ENCODE measurements at regions not wholly inside any gene's neighbourhood (a gene's known extent, or its start where the extent isn't known, plus 50 kb on each side); places are given as distances from the start of the nearest gene placed in this dataset.

- Histone ChIP-seq H3K9me2 (ENCODE audit: insufficient read depth) (no peaks in the 10 kb centered on the region), H3K27ac (ENCODE audit: low read depth, low read length) (peak overlapping the region; percentile 21; the same call in 1 of the 2 replicates), H3K36me3 (ENCODE audit: control insufficient read depth in 1 of 2, insufficient read depth in 2 of 2, low read length in 2 of 2) (no peaks in the 10 kb centered on the region), H4K20me1 (ENCODE audit: insufficient read depth) (no peaks in the 10 kb centered on the region), H3K4me1 (ENCODE audit: control insufficient read depth in 1 of 2, insufficient read depth in 2 of 2, low read length in 2 of 2) (peaks cover 43 to 55% of the 10 kb centered on the region in 2 experiments), H3K4me2 (ENCODE audit: low read length) (0 out of 2 replicates have a peak overlapping the region, but pooled peaks have one; percentile 29), H3K4me3 (replicated peaks in 1 of 2; ENCODE audit: low read depth in 1 of 2, low read length in 2 of 2) (no peak overlapping the region), H3K79me2 (ENCODE audit: insufficient read depth, low read length) (no peaks in the 10 kb centered on the region), H3K9ac (ENCODE audit: low read length) (no peak overlapping the region; the same call in 1 of the 2 replicates), H3K9me3 (ENCODE audit: control insufficient read depth in 1 of 2, insufficient read depth in 1 of 2, low read depth in 1 of 2, low read length in 2 of 2) (no peaks in the 10 kb centered on the region), H2AFZ (ENCODE audit: low read depth, low read length, poor library complexity, severe bottlenecking) (no peak overlapping the region), H3K27me3 (ENCODE audit: insufficient read depth, low read length) (no peaks in the 10 kb centered on the region)
- ATAC-seq (no peak), DNase-seq (ENCODE audit: low read depth, low spot score) (no peak)
- TF ChIP-seq SIN3A (IDR thresholded peaks at IDR 0.05; ENCODE audit: low read depth) (no peak), RAD21 (IDR thresholded peaks at IDR 0.05; ENCODE audit: low read depth) (peak; percentile 1; the same call in 1 of the 2 replicates)
- CTCF ChIA-PET: no interaction called here
- POLR2A ChIA-PET: no interaction called here
- no TSS peak for BruUV-seq (replicated peaks)
- RAD21 ChIA-PET (ENCODE audit: low non-redundant PET in 1 of 2, low total read pairs in 2 of 2, uncharacterized antibody in 2 of 2, unreplicated experiment in 2 of 2): no interaction called here
- intact Hi-C loops (cut with micrococcal nuclease): loop anchor here (2.0 to 10.0 kb wide), 5 partner anchors 108 to 303 kb away; partner anchors contain the start of gene SLC38A2
Observed at GRCh38 chr12:46660276-46660675, 165.5 kb downstream of the SLC38A4 start.

GRCh38 chr12:46659824-46660223 is 166.0 kb downstream of the SLC38A4 start:
- CTCF ChIA-PET: no interaction called here
- DNase-seq (ENCODE audit: low read depth, low spot score) (no peak), ATAC-seq (no peak)
- POLR2A ChIA-PET: no interaction called here
- peaks cover 41 to 50% of the 10 kb centered on the region in 2 experiments for H3K4me1 ChIP-seq (ENCODE audit: control insufficient read depth in 1 of 2, insufficient read depth in 2 of 2, low read length in 2 of 2)
- BruUV-seq (replicated peaks): no TSS peak
- H3K4me3 ChIP-seq (replicated peaks in 1 of 2; ENCODE audit: low read depth in 1 of 2, low read length in 2 of 2): no peak overlapping the region
- no peaks in the 10 kb centered on the region for H4K20me1 ChIP-seq (ENCODE audit: insufficient read depth)
- H3K9me2 ChIP-seq (ENCODE audit: insufficient read depth): no peaks in the 10 kb centered on the region
- RAD21 ChIA-PET (ENCODE audit: low non-redundant PET in 1 of 2, low total read pairs in 2 of 2, uncharacterized antibody in 2 of 2, unreplicated experiment in 2 of 2): no interaction called here
- H3K27ac ChIP-seq (ENCODE audit: low read depth, low read length): no peak overlapping the region
- H3K9me3 ChIP-seq (ENCODE audit: control insufficient read depth in 1 of 2, insufficient read depth in 1 of 2, low read depth in 1 of 2, low read length in 2 of 2): no peaks in the 10 kb centered on the region
- TF ChIP-seq POLR2A (IDR thresholded peaks at IDR 0.05; ENCODE audit: borderline replicate concordance, extremely low read depth, insufficient read depth, insufficient read length): no peak
- H3K4me2 ChIP-seq (ENCODE audit: low read length): no peak overlapping the region
- no peak overlapping the region for H3K9ac ChIP-seq (ENCODE audit: low read length)
- no peak overlapping the region for H2AFZ ChIP-seq (ENCODE audit: low read depth, low read length, poor library complexity, severe bottlenecking)
- H3K27me3 ChIP-seq (ENCODE audit: insufficient read depth, low read length): no peaks in the 10 kb centered on the region
- H3K36me3 ChIP-seq (ENCODE audit: control insufficient read depth in 1 of 2, insufficient read depth in 2 of 2, low read length in 2 of 2): no peaks in the 10 kb centered on the region
- H3K79me2 ChIP-seq (ENCODE audit: insufficient read depth, low read length): no peaks in the 10 kb centered on the region
- intact Hi-C loops (cut with micrococcal nuclease): loop anchor here (2.0 to 10.0 kb wide), 5 partner anchors 108 to 303 kb away; partner anchors contain the start of gene SLC38A2

All from HCT116 (cell line).